DOHH2 (cell line): ENCODE measurements at regions not wholly inside any gene's neighbourhood (a gene's known extent, or its start where the extent isn't known, plus 50 kb on each side); places are given as distances from the start of the nearest gene placed in this dataset.

Experiments used
- CTCF ChIP-seq: fragments of 200-600 bp; sonication (generic); IDR thresholded peaks from one replicate; pipeline ENCODE4 v1.5.1; 2014; ENCODE audit warnings: antibody characterized with exemption, mild to moderate bottlenecking, low read depth, low read length; ENCODE audit not compliant: poor library complexity, severe bottlenecking
- EZH2phosphoT487 ChIP-seq: fragments of 200-600 bp; sonication (generic); IDR thresholded peaks from 2 replicates; pipeline ENCODE4 v1.6.1; 2017; ENCODE audit warnings: borderline replicate concordance, mild to moderate bottlenecking, antibody characterized with exemption, low read length, moderate library complexity, mixed read lengths

- TF ChIP-seq CTCF, result no peak
- no peak for TF ChIP-seq EZH2phosphoT487
Measured at GRCh38 chr4:79182209-79182608, 143.7 kb downstream of the NAA11 start.
